GM12864 (cell line): ENCODE measurements at regions not wholly inside any gene's neighbourhood (a gene's known extent, or its start where the extent isn't known, plus 50 kb on each side); places are given as distances from the start of the nearest gene placed in this dataset.

Experiments
- DNase-seq: peaks from one replicate; pipeline ENCODE4 v3.0.0-alpha.2; 2011; ENCODE audit warnings: low read depth
- H3K4me3 ChIP-seq: 2 replicates; pipeline ENCODE4 v1.5.1; 2011; ENCODE audit warnings: mild to moderate bottlenecking, low read depth, low read length, control low read depth
- TF ChIP-seq, protein P1 (sequence below): IDR thresholded peaks from 2 replicates; pipeline ENCODE4 v1.5.1; 2011; ENCODE audit warnings: low read depth, mild to moderate bottlenecking, moderate library complexity, low read length, control low read depth, inconsistent platforms; ENCODE audit errors: missing control alignments

DNA sequence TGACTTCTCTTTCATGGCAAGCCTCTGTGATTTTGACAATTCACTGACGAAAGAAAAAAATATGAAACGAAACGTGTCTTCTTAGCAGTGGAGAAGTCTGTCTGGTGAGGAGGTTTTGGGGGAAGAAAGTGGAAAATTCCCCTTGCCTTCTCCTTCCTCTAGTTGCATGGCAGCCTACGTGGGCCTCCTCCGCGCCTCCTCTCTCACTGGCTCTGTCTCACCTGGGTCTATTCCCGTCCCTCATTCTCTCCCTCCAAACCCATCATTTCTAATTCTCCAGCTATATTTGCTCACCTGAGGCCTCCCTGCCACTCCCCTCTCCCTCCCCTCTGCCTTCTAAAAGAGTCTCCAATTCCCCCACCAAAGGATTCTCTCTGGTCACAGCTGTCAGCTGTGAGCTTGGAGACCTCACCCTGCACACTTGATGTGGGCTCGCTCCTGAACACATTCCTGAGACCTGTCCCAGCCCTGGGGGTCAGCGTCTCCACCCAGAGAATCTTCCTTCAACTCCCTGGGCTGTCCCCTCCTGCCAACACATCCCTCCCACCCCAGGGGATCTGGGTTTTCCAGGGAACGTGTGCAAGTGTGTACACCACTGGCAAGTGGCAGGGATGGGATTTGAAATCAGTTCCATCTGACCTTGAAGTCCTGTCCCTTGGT lies 159.6 kb upstream of the PMEPA1 start:
- no peak for DNase-seq
- no peak overlapping the region for H3K4me3 ChIP-seq
- TF ChIP-seq, protein P1, sequence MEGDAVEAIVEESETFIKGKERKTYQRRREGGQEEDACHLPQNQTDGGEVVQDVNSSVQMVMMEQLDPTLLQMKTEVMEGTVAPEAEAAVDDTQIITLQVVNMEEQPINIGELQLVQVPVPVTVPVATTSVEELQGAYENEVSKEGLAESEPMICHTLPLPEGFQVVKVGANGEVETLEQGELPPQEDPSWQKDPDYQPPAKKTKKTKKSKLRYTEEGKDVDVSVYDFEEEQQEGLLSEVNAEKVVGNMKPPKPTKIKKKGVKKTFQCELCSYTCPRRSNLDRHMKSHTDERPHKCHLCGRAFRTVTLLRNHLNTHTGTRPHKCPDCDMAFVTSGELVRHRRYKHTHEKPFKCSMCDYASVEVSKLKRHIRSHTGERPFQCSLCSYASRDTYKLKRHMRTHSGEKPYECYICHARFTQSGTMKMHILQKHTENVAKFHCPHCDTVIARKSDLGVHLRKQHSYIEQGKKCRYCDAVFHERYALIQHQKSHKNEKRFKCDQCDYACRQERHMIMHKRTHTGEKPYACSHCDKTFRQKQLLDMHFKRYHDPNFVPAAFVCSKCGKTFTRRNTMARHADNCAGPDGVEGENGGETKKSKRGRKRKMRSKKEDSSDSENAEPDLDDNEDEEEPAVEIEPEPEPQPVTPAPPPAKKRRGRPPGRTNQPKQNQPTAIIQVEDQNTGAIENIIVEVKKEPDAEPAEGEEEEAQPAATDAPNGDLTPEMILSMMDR = no peak

DNA sequence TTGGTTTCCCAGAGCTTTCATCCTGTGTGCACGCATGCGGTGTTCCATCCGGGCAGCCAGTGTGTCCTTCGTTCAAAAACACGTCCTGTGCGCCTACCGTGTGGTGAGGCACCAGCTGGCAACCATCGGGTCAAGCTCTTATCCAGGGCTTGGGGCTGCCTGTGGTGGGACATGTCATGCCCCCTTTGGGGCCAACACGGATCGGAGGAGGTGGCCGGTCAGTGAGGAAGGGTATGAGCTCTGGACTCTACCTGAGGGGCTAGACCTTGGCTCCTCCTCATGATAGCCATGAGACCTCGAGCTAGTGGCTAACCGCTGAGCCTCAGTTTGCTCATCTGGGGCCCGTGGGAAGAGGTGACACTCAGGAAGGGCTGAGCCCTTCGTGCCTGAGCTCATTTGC lies 158.5 kb upstream of the PMEPA1 start:
- TF ChIP-seq, protein P1 = no peak
- no peak for DNase-seq
- no peak overlapping the region for H3K4me3 ChIP-seq

DNA sequence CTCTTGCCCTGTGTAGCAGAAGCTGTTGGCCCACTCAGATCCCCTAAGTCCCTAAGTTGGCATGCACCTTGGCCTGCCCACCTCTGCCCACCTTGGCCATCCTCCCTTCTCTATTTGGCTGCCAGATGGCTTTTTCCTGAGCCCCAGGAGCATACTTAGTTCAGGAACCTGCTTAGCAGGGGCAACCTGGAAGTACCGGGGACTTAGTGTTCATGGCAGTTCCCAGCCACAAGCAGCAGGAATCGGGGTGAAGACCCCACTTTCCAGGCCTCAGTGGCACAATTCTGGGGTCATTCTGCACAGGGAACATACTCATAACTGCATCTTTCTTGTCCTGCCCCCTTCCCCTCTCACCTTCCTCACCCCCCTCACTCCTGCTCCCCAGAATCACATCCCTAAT lies 158.0 kb upstream of the PMEPA1 start:
- TF ChIP-seq, protein P1 = no peak
- H3K4me3 ChIP-seq = no peak overlapping the region

DNA sequence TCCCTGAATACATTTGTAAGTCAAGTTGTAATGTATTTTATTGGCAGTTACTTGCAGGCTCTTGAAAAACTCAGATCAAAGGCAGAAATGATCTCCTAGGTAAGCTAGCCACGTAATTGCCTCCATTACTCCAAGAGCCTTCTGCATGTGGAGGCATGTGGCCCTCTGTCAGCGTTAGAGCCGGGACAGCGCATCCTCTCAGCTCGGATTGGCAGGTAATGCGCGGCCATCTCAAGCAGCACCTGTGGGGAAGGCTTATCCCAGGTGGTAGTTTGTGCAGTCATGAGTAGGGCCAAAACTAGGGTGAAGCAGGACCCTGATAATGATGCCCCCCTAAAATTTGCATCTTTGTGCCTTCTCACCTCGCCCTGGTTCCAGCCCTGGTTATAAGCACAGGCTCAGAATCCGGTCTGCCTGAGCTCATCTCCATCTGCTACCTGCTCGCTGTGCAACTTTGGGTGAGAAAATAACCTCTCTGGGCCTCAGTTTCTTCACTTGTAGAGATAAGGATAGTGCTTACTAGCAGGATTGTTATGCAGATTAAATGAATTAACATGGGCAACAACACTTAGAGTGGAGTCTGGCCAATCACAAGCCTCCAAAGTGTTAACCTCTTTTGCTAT lies 157.5 kb upstream of the PMEPA1 start:
- no peak for DNase-seq
- TF ChIP-seq, protein P1 = no peak
- no peak overlapping the region for H3K4me3 ChIP-seq

More for the DNA sequence above, 158.0 kb upstream of the PMEPA1 start:
- DNase-seq = no peak

DNA sequence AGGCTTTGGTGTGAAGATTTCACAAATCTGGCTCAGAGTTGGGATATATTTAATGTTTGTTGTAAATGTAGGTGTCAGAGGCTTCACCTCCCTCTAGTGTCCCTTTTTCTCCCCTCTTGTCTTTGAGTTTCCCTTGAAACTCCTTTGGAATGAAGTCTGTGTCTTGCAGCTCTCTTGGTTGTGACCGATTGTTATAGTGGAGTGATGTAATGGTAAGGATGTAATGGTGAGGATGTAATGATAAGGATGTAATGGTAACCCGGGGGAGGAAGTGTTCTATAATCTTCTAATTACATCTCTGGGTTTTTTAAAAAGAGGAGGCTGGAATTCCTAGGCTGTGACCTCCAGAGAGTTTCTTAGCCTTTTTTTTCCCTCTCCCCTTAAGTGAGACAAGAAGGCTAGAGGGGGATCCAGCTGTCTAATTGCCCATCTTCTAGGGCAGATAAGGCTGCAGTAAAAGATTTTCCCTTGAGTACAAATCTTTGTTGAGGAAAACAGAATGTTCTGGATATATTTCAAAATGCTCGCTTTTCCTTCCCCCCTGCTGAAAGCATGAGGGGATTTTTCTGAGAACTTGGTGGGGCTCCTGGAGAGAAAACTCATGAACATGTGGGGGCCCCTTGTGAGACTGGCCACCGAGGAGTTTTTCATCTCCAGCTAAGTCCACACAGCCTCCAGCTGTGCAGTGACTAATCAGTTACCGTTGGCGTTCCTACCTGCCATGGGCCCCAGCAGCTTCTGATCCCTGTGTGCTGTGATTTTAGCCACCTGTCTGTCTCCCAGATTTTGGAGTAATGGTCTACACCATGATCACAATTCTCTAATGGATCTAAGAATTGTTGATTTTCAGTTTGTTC lies 156.7 kb upstream of the PMEPA1 start:
- DNase-seq = no peak
- TF ChIP-seq, protein P1 = no peak
- H3K4me3 ChIP-seq = no peak overlapping the region

DNA sequence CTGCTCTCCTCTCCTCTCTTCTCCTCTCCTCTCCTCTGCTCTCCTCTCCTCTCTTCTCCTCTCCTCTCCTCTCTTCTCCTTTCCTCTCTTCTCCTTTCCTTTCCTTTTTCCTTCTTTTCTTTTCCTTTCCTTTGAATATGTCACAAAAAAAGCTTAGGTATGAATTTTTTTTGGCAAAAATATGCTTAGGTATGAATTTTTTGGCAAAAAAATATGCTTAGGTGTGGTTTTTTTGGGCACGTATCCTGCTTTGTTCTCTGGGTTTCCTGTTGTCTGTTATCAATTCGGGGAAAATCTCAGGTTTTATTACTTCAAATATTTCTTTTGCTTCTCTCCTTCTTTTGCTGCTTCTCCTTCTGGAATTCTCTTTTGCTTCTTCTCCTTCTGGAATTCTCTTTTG lies 155.5 kb upstream of the PMEPA1 start:
- DNase-seq = no peak

More for the DNA sequence above, 155.5 kb upstream of the PMEPA1 start:
- TF ChIP-seq, protein P1 = no peak
- no peak overlapping the region for H3K4me3 ChIP-seq
